PC-9 (cell line): ENCODE measurements at regions not wholly inside any gene's neighbourhood (a gene's known extent, or its start where the extent isn't known, plus 50 kb on each side); places are given as distances from the start of the nearest gene placed in this dataset.

Experiments used
- BruUV-seq: library from RNA; stranded (reverse); fragments of 400-500 nt; replicated peaks from 2 replicates; lab custom pipeline; 2021; lab: Mats Ljungman, UMichigan
- CTCF ChIA-PET: fragments of 300-600 bp; sonication (Branson Sonifier 250); formaldehyde crosslinking; loops from one replicate; lab custom pipeline; 2022; ENCODE audit warnings: antibody characterized with exemption; lab: Charles Lee
- POLR2A ChIA-PET: fragments of 300-600 bp; sonication (Branson Sonifier 250); formaldehyde crosslinking; loops from one replicate; lab custom pipeline; 2022; ENCODE audit warnings: antibody characterized with exemption; ENCODE audit not compliant: unreplicated experiment; lab: Charles Lee
- DNase-seq, 2 experiments: peaks; one replicate each; pipeline versions ENCODE4 v3.0.0 to v3.0.0-alpha.2; 2015 to 2022; ENCODE audit warnings: mixed read lengths in 1 of 2
- H2AFZ ChIP-seq: fragments of 200-600 bp; sonication (generic); 2 replicates; pipeline ENCODE4 v1.8.1; 2017; ENCODE audit warnings: antibody characterized with exemption
- H3F3A ChIP-seq: fragments of 200-600 bp; sonication (generic); 2 replicates; pipeline ENCODE4 v1.8.1; 2017; ENCODE audit warnings: antibody characterized with exemption, mild to moderate bottlenecking, low read depth; ENCODE audit not compliant: insufficient read depth
- H3K27ac ChIP-seq: fragments of 200-600 bp; sonication (generic); 2 replicates; pipeline ENCODE4 v1.6.1; 2016; ENCODE audit warnings: mixed run types
- H3K27me3 ChIP-seq: fragments of 200-600 bp; sonication (generic); 2 replicates; pipeline ENCODE4 v1.6.1; 2016; ENCODE audit warnings: low read depth, mixed run types; ENCODE audit not compliant: insufficient read depth
- H3K36me3 ChIP-seq: fragments of 200-600 bp; sonication (generic); 2 replicates; pipeline ENCODE4 v1.6.1; 2016; ENCODE audit warnings: low read depth, mixed run types
- H3K4me1 ChIP-seq: fragments of 200-600 bp; sonication (generic); replicated peaks from 2 replicates; pipeline ENCODE4 v1.6.1; 2016; ENCODE audit warnings: mixed run types; ENCODE audit not compliant: insufficient read depth
- H3K4me2 ChIP-seq: fragments of 200-600 bp; sonication (generic); 2 replicates; pipeline ENCODE4 v1.6.1; 2017; ENCODE audit warnings: mixed run types
- H3K4me3 ChIP-seq: fragments of 200-600 bp; sonication (generic); 2 replicates; pipeline ENCODE4 v1.6.1; 2016; ENCODE audit warnings: mixed run types
- H3K79me2 ChIP-seq: fragments of 200-600 bp; sonication (generic); 2 replicates; pipeline ENCODE4 v1.6.1; 2017; ENCODE audit warnings: low read depth, mixed run types
- H3K9me2 ChIP-seq: fragments of 200-600 bp; sonication (generic); 2 replicates; pipeline ENCODE4 v1.8.1; 2017; ENCODE audit warnings: mild to moderate bottlenecking; ENCODE audit not compliant: insufficient read depth
- H3K9me3 ChIP-seq: fragments of 200-600 bp; sonication (generic); 2 replicates; pipeline ENCODE4 v1.8.1; 2016; ENCODE audit warnings: low read depth; ENCODE audit not compliant: insufficient read depth
- H4K20me1 ChIP-seq: fragments of 200-600 bp; sonication (generic); 2 replicates; pipeline ENCODE4 v1.8.1; 2017; ENCODE audit not compliant: insufficient read depth
- CTCF ChIP-seq: fragments of 200-600 bp; sonication (generic); conservative IDR thresholded peaks from 2 replicates; pipeline ENCODE4 v1.6.1; 2017; ENCODE audit warnings: mixed run types, antibody characterized with exemption, mild to moderate bottlenecking, moderate library complexity
- EZH2 ChIP-seq: fragments of 200-600 bp; sonication (generic); IDR thresholded peaks from 2 replicates; pipeline ENCODE4 v1.8.0; 2017; ENCODE audit warnings: antibody characterized with exemption, low read depth
- intact Hi-C: fragments of 100-400 bp; cut with micrococcal nuclease; formaldehyde crosslinking; loops from one replicate; pipeline ENCODE4 v1.10.0; 2022; ENCODE audit not compliant: unreplicated experiment

GRCh38 chr6:113457198-113457597, 399.9 kb upstream of the MARCKS start:
- Histone ChIP-seq H3K36me3 (no peaks in the 10 kb centered on the region), H4K20me1 (no peaks in the 10 kb centered on the region), H3K4me1 (peaks cover 8% of the 10 kb centered on the region), H3K27ac (no peak overlapping the region), H3F3A (no peaks in the 10 kb centered on the region), H3K79me2 (no peaks in the 10 kb centered on the region), H3K4me2 (no peak overlapping the region), H3K4me3 (no peak overlapping the region), H2AFZ (no peak overlapping the region), H3K9me2 (no peaks in the 10 kb centered on the region), H3K27me3 (no peaks in the 10 kb centered on the region), H3K9me3 (peaks cover 3% of the 10 kb centered on the region; the same call in 1 of the 2 replicates)
- TF ChIP-seq EZH2 (no peak), CTCF (no peak)
- no TSS peak for BruUV-seq
- intact Hi-C loops = no loop called here
- ChIA-PET POLR2A (no interaction called here), CTCF (no interaction called here)
- no peak for DNase-seq

- Histone ChIP-seq H3K4me3 (no peak overlapping the region), H2AFZ (no peak overlapping the region), H3K27me3 (no peaks in the 10 kb centered on the region), H3K27ac (no peak overlapping the region), H3K4me1 (peaks cover 8% of the 10 kb centered on the region), H3K36me3 (no peaks in the 10 kb centered on the region), H3F3A (no peaks in the 10 kb centered on the region), H3K9me2 (no peaks in the 10 kb centered on the region), H4K20me1 (no peaks in the 10 kb centered on the region), H3K9me3 (no peaks in the 10 kb centered on the region; the same call in 1 of the 2 replicates), H3K79me2 (no peaks in the 10 kb centered on the region), H3K4me2 (no peak overlapping the region)
- TF ChIP-seq CTCF (no peak), EZH2 (no peak)
- BruUV-seq = no TSS peak
- DNase-seq = no peak
- POLR2A ChIA-PET = no interaction called here
- intact Hi-C loops = no loop called here
- CTCF ChIA-PET = no interaction called here
Observed at GRCh38 chr6:113457751-113458150, 399.4 kb upstream of the MARCKS start.

- no peak overlapping the region for H3K27ac ChIP-seq
- TF ChIP-seq CTCF = no peak
- TF ChIP-seq EZH2 = no peak
- ChIA-PET POLR2A (no interaction called here), CTCF (interaction anchor here (0.6 kb wide), 2 partner anchors 153 to 1062 kb away, joined by 3 to 10 read pairs; no protein-coding TSS in a partner anchor)
- no peaks in the 10 kb centered on the region for H3K36me3 ChIP-seq
- BruUV-seq = no TSS peak
- no peaks in the 10 kb centered on the region for H3F3A ChIP-seq
- no peaks in the 10 kb centered on the region for H3K79me2 ChIP-seq
- H3K9me2 ChIP-seq = no peaks in the 10 kb centered on the region
- no peak overlapping the region for H2AFZ ChIP-seq
- no peaks in the 10 kb centered on the region for H4K20me1 ChIP-seq
- no peaks in the 10 kb centered on the region for H3K27me3 ChIP-seq
- intact Hi-C loops = no loop called here
- H3K4me2 ChIP-seq = no peak overlapping the region
- no peak for DNase-seq
- H3K4me3 ChIP-seq = no peak overlapping the region
- peaks cover 8% of the 10 kb centered on the region for H3K4me1 ChIP-seq
- H3K9me3 ChIP-seq = no peaks in the 10 kb centered on the region; the same call in 1 of the 2 replicates
Observed at GRCh38 chr6:113458368-113459010, 398.7 kb upstream of the MARCKS start.
